Activated CD4-positive, alpha-beta T cell treated with anti-CD3 and anti-CD28 coated beads, Interleukin-2, Interleukin-6, amounts not matched to agents 100 ng/mL and 50 ng/mL, durations not matched to agents 16 hours and 8 hours (primary cell): ENCODE measurements at regions not wholly inside any gene's neighbourhood (a gene's known extent, or its start where the extent isn't known, plus 50 kb on each side); places are given as distances from the start of the nearest gene placed in this dataset.
A peak's percentile ranks its signal among the peaks of the same experiment; 100 is the strongest.

Source experiments
- DNase-seq: peaks from one replicate; pipeline ENCODE4 v3.0.0-alpha.2; 2020

DNA sequence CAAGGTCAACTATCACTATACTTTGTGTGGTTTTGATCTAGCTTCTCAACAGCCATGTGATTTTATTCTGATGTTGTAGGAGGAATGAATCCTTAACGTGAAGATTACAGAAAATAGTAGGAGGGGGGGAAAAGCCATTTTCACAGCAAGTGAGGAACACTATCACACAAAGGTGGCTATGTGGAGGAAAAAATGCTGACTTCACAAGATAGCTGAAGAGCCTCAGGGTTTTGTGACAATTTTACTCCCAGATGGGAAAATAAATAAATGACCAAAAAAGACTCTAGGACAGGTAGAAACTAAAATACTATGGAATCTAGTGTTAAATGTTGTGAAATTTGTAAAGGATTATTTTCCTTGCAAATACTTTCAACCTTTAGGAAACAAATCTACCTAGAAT is 281.0 kb downstream of the ADRA2A start:
- DNase-seq = no peak

DNA sequence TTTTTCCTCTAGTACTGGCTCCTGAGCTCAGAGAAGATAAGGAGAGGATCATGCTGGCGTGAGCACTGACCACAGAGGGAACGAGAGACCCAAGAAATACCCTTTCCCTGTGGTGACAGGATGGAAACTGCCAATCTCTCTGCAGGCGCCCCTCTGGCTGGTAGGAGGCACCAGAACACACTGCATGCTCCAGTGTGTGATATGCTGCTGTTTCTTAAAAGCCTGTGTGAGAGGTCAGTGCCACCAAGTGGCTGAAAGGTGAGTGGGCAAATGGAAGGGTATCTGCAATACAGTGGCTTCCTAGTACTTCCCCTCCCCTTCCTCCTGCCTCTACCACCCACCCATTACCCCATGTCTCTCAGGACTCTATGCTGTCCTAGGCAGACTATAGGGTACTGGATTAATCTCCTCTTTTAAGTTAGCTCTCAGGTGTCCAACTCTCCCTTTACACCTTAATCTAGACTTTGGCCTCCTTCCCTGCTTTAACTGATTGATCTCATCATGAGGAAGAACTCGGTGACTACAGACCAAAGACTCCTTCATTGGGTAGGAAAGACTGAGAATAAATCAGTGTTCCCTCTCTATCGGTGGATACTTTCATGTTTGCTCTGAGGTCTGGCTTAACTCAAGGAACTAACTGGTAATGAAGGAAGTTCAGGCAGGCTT is 283.6 kb downstream of the ADRA2A start:
- DNase-seq = peak; percentile 14

DNA sequence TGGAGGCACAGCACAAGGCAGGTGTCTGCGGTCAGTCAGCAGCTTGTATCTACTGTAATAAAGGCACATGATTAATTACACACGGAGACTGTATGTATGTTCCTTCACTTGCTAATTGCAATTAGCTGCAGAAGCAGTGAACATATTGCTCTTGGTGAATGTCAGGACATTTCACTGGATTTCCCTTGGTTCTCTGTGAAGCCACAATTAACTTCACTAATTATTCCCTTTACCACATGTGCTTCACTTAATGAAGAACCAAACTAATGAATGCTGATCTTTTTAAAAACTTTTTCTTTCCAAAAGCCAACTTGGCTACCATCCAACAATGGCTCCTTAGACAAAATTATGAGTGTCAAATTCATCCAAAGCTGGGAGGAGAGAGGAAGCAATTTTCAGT is 290.7 kb downstream of the ADRA2A start:
- DNase-seq = no peak

DNA sequence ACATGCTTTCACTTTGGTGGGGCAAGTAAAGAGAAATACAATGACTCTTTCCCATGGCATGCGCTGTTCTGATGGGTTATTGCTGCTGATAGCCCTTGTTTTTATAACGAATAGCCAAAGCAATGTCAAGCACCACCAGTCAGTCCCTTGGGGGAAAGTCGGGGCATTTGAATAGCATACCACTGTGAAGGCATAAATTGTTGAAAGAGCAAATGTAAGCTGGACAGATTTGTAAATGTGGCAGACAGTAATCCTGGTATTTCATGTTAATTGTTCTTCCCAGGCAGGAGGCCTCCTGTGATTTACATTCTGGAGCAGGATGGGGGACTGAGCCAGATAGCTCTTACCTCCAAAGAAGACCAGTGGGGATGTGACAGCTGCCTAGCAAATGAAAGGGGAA is 293.3 kb downstream of the ADRA2A start:
- DNase-seq = no peak

DNA sequence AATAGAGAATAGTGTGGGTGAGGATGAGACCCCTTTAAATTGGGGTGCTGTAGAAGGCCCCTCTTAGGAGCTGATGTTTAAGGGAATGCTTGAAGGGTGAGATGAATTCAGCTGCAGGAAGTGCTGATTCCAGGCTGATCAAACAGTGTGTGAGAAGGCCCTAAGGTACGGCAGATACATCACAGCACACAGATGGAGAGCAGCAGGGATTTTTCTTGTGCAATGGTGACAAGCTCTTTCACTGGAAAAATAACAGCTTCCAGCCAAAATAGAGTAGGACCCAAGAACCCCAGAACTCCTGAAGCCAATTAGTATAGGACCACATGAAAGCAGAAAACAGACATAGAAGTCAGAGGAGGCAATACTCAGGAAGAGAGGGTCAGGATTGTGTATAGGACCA is 296.9 kb downstream of the ADRA2A start:
- no peak for DNase-seq

DNA sequence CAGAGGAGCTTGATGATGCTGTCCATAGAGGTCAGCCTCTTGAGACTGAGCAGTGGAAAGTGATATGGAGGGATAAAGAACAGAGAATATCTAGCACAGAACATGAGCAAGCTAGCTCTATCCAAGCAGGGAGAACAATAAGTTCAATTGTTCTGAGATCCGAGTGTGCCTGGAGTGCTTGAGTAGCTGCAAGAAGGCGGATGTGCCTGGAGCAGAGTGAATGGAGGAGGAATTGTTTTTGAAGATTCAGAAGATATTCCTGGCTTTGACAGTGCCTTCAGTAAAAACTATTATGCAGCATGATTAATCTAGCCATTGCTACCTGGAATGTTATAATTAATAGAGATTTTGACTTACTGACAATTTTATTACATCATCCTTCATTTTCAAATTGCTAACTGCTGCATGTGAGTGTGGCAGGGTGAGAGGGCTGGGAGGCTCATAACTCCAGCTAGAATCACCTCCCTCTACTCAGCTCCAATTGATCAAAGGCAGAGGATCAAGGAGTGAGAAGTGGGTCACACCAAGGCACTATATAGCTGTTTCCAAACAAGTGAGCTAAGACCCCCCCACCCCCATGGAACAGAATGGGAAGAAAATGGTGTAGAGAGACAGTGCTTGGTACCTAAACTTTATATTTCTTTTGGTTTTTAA is 302.8 kb downstream of the ADRA2A start:
- DNase-seq = no peak

DNA sequence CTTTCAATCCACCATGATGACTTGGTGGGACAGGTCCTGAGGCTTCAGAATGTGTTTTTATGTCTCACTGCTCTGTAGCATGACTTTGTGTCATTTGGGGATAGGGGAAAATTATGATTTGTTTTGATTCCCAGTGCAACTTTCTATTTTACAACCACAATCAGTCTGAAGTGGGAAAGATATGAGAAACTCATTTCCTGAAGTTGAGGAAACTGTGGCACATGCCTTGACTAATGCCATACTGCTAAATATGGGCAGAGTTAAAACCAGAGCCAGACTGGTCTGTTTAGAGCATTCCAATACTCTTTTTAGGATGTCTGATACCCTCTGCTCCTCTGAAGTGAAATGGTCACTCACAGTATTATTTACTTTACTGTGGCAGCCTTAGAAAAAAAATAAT is 307.7 kb downstream of the ADRA2A start:
- DNase-seq = peak; percentile 7

DNA sequence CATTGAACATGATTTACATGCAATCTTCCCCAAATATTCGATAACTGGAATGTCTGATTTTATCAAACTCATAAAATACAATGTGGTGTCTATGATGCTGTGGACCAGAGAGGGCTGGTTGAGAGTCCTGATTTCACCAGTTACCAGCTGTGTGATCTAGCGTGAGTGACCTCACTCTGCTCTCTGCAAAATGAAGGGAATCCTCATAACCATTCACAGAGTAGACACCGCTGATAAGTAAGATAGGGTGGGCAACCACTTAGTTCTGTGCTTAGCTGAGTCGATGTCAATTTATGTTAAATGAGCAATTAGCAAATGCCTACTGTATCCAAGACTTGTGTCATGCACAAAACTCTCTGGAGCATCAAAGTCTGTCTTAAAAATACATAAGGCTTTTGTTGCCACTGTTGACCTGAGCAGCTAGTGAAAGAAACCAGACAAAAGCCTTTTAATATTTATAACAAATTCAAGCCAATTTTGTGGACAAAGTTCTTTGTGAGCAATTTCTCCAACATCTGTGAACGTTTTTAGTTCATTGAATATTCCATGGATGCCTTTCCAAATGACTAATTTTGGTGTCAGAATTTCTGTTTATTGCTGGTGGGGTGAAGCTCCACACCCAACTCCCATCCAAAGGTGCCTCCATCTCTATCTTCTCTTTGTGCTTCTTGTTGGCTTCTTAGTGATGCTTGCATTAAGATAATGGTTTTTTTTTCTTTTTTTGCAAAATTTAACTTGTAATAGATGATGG is 314.2 kb downstream of the ADRA2A start:
- no peak for DNase-seq

DNA sequence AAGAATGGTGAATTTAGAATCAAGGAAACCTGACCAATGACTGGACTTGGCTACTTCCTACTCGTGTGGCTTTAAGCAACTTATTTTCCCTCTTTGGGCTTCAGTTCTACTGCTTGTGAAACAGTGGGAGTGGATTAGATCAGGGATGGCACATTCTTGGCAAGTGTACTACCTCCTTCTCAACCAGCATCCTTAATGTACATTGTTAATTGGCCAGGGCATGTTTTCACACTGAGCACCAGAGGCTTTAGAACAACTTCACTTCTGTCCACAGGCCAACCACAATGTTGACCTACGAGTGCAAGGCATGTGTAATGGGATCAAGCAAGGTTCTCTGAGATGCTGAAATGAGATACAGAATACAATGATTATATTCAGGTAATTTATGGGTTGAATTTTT is 315.3 kb downstream of the ADRA2A start:
- DNase-seq = no peak

DNA sequence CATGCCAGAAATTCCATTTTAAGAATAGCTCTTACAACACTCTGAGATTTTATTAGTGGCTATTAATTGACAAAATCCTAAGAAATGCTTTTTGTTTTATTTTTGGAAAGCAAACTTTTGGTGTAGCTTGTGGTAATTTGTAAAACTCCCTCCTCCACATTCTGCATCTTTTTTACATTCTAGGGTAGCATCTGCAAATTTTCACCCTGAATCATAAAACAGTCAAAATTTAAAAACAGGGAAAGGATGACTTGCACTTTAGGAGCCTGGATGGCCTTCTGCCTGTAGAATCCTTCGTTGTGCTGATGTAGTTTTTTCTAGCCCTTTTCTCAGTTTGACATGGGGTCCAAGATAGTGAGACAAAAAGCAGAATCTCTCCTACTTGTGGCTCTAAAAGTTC is 316.1 kb downstream of the ADRA2A start:
- DNase-seq = no peak

DNA sequence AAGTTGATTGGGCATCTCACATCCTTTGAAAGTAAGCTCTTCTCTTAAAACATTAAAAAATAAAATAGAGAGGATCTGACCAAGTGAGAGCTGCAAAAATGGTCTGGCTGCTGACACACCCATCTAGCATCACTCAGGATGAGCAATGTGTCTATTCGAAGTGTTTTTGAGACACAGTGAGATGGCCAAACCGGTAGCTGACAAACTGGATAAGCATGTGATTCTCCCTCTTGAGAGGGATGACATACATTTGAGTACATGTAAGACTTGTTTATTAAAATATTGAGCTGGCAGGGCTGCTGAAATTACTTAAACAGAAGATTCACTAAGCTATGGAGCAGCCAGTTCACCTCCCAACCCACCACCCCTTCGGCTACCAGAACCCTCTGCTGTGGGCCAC is 333.9 kb downstream of the ADRA2A start:
- DNase-seq = no peak

DNA sequence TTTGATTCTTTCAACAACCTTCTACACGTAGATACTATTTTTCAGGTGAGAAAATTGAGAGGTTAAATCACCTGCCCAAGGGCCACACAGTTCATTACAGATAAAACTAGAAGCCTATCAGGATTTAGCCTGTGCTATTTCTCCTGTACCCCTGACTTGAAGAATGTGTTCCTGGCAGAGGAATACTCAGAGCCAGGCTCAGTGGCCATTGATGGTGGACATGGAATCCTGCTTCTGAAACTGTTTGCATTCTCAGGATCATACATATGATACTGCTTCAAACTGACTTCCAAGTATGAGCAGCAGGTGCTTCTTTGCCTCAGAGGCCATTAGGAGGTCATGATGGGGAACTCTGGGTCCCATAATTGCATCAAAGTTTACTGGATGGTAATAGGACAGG is 348.6 kb downstream of the ADRA2A start:
- no peak for DNase-seq

DNA sequence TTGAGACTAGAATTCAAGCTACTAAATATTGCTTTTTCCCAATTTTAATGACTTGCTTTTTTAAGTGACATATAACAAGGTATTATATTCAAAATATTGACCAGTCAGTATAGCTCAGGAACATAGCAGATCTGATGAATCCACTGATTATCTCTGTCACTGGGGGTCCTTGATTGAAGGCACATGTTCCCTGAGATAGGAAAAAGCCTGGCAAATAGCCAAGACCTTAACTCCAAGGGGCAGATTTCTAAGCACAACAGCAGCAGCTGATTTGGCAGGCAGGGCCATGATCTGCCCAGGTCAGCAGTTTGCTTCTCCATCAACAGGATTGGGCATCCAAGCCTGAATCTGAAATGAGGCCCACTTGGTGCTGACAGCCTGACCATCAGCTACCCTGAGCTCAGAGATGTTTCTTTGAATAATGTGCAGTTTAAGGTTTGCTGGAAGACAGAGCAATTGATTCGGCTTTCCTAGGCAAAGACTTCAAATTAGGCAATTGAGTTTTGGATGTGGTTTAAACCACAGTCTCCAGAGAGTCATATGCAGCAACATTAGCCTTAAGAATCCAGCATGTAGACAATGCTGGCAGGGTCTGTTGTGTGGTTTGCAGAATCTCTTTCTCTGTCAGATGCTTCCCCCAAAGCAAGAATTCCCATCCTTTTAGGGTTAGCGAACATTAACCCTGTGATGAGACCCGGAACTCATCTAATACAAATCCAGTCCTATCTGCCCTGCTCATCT is 352.6 kb downstream of the ADRA2A start:
- DNase-seq = no peak

DNA sequence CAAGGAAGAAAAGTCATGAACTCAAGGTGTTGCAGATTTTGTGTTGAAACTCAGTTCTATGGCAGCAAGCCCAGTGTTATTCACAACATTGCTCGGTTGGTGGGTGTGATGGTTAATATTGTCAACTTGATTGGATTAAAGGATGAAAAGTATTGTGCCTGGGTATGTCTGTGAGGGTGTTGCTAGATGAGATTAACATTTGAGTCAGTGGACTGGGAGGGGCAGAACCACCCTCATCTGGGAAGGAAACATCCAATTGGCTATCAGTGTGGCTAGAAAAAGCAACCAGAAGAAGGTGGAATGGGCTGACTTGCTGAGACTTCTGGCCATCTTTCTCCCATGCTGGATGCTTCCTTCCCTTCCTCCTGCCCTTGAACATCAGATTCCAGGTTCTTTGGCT is 353.2 kb downstream of the ADRA2A start:
- DNase-seq = no peak

DNA sequence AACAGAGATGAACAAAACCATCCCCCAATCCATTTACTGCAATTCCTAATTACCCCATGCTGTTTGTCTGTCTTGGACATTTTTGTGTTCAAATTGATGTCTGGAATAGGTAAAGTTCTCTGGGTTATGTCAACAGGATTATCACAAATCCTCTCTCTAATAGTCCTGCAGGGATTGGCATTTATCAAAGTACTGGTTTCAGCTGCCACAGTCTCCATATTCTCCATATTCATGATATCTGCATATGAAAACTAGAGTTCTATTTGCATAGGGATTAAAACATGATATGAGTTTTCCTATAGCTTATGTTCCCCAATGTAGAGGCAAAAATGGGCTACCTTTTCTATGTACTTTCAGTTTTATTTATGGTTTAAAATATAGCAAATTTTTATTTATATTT is 355.8 kb downstream of the ADRA2A start:
- no peak for DNase-seq

DNA sequence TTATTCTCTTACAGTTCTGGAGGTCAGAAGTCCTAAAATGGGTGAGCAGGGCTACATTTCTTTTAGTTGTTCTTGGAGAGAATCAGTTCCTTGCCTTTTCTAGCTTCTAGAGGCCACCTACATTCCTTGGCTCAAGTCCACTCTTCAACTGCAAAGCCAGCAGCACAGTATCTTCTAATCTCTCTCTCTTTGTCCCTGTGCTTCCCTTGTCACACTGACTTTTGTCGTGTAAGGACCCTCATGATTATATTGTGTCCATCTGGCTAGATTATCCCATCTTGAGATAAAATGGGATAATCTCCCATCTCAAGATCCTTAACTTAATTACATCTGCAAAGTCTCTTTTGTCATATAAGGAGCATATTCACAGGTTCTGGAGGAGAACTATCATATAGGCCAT is 359.0 kb downstream of the ADRA2A start:
- DNase-seq = no peak

DNA sequence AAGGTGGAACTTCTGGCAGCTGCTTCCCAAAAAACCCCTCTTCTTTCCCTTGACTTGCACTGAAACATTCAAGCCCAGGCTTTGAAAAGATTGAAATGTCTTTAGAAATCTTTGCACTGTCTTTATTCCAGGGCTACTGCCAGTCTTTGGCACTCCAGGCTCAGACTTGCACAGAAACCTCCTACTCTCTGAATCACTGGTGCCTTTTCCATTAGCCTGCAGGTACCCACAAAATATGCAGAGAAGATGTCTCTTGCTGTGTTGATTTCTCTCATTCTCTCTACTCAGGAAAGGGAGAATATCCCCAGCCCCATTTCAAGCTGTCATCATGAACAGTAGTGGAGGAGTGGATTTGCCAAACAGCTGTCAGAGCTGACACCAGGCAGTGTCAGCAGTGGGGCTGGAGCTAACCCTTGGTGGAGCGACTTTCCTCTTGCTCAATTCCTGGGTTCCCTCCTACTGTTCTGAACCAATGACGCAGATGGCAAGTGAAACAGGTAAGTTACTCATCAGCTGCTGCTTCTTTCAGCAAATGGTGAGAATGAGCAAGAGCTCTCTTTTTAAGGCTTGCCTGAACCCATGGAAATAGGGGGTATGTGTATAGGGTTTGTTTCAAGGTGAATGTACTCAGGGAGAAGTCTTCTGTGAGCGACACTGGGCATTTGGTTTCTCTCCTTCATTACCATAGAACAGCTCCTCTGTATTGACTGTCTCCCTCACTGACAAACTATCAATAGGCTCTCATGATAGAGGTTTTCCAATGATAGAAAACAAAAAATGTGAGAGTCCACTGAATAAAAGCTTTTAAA is 362.4 kb downstream of the ADRA2A start:
- no peak for DNase-seq

DNA sequence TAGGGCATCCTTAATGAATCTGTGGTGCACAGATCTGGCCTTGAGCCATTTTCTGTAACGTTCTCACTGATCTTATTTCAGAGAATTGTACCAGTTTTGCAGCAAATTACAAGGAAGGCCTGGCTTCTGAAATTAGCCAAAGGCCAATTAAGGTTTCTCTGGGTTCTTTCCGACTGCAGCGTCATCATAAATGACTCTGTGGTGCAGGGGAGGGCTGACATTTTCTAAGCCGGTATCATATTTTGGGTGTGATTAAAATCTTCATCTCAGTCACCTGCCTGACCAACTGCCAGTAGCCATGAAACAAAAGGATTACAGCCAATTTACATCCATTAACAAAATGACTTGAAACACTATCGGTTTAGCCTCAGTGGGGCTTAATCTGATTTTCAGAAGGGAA is 363.7 kb downstream of the ADRA2A start:
- no peak for DNase-seq

DNA sequence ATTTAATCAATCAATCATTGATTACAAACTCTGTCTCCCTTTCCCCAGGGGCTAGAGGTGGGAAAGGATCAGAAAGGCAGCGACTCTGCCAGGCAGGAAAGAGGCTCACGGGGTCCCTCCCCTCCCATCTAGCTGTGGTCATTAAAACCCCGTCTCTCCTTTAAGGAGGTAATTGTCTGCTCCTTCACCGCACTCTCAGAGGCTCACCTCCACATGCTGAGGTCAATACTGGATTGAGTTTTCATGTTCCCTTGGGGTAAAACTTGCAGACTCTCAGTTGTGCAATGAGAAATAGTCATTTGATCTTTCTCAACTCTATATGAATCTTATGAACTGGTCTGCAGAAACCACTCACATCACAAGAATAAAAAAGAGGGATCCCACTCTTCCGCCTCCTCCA is 368.8 kb downstream of the ADRA2A start:
- no peak for DNase-seq

DNA sequence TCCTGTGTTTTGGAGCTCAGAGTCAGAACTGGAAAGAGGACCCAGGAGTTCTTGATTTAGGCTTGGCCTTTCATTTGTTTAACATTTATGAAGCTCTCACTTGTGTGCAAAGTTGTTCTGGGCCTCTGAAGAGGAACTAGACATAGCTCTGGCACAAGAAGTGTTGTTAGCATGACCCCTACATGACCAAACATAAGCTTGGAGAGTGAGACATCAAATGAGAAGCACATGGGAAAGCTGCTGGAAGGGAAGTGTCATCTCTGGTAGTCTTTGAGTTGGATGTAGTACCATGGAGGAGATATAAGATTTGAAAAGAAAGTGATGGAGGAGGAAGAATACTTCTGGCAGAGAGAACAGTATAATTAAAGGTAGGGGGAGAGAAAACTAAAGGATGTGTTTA is 370.1 kb downstream of the ADRA2A start:
- DNase-seq = no peak

DNA sequence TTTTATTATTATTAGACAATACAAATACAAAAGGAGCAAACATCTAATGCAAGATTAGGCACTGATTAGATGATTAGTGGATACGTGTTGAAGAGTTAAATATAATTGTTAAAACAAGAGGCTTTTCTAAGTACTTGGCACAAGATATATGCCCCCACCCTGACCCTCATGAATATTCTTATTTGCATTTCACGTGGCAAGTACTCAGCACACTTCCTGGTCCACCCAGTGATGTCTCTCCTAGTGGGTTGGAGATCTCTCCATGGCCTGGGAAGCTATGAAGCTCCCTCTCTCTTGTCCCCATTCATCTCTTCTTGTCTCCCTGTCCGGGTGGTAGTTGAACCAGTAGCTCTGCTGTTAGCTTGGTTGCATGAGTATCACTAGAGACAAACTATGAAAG is 375.3 kb downstream of the ADRA2A start:
- no peak for DNase-seq

DNA sequence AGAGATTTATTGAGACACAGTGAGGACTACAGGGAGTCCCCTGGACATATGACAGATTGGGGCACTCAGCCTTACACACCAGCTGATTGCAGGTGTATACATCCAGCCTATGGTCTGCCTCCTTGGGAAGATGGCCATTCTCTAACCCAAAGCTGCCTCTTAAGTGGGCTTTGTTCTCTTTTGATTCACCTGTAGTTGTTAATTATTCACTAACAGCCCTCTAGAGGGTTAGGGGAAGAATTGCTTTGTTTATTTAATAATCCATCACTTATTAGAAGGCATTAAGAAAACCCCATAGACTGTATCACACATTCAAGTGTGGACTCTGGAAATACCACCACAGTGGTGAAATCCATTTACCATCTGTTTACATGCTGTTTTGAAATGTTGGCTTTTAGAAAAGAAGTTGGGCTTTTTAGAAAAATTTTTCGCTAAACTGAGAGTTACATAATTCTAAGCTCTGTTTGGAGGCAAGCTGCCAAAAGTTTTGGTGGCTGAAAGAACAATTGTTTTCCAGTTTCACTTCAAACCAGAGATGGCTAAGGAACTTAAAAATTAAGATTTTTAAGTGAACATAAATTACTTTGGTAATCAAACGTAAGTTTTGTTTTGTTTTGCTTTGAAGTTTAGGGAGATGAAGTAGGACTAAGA is 379.1 kb downstream of the ADRA2A start:
- no peak for DNase-seq
